HG02571 (cell line): ENCODE measurements at regions not wholly inside any gene's neighbourhood (a gene's known extent, or its start where the extent isn't known, plus 50 kb on each side); places are given as distances from the start of the nearest gene placed in this dataset.

Experiments
- ATAC-seq: cut with Tn5 transposase; IDR thresholded peaks from one replicate; pipeline ENCODE4 v1.9.1; 2021; ENCODE audit warnings: mild to moderate bottlenecking, moderate library complexity; ENCODE audit not compliant: unreplicated experiment

GRCh38 chr14:55734731-55735130, 154.7 kb downstream of the KTN1 start:
- no peak for ATAC-seq

- ATAC-seq = no peak
Measured at GRCh38 chr14:55739967-55740648, 160.1 kb downstream of the KTN1 start.

GRCh38 chr14:55740649-55740989, 160.6 kb downstream of the KTN1 start:
- no peak for ATAC-seq

GRCh38 chr14:55741240-55741639, 161.2 kb downstream of the KTN1 start:
- no peak for ATAC-seq

- ATAC-seq = no peak
Measured at GRCh38 chr14:55743551-55743950, 163.5 kb downstream of the KTN1 start.

DNA sequence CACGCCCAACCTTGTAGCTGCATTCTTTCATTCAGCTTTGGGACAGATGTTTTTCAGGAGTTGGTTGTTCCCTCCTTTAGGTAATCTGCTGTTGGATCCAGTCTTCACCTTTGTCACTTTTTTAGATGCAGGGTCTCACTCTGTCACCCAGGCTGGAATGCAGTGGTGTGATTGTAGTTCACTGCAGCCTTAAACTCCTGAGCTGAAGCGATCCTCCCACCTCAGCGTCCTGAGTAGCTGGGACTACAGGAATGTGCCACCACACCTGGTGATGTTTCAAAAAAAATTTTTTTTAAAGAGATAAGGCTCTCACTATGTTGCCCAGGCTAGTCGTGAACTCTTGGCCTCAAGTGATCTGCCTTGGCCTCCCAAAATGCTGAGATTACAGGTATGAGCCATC, 164.3 kb downstream of the KTN1 start:
- no peak for ATAC-seq

DNA sequence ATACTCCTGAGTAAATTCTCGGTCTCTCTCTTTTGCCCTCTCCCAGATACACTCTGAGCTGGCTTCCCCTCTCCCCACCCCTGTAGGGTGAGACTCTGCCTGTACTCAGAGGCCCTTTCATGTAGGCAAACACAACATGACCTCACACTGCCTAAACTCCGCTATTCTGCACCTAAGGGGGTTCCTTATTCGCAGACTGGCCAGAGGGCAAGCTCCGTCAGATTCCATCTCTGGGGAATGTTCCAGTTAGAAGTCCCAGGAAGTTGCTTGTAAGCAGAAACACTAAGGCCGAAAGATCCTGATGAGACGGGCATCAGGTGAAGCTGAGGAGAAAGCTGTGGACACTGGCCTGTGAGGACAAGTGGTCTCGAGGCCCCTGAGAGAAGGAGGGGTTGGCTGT, 165.9 kb downstream of the KTN1 start:
- ATAC-seq = no peak

DNA sequence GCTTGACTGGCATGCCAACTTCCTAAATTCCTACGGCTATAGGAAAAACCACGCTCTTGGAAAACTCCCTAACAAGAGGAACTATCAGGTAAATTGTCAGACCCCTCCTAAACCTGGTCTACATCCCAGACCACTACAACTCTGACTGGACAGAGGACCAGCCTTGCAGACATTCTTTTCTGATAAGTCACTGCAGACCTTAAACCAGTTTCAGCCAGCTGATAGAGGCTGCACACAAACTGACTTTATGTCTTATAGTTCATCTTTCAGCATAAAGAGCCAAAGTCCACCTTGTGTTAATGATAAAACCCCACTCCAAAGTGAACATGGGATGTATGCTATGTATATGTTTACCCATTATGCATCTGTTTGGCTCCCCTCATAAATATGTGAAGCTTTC, 166.6 kb downstream of the KTN1 start:
- ATAC-seq = no peak

- no peak for ATAC-seq
Measured at GRCh38 chr14:55747186-55747585, 167.2 kb downstream of the KTN1 start.

GRCh38 chr14:55749201-55749812, 169.3 kb downstream of the KTN1 start:
- no peak for ATAC-seq

DNA sequence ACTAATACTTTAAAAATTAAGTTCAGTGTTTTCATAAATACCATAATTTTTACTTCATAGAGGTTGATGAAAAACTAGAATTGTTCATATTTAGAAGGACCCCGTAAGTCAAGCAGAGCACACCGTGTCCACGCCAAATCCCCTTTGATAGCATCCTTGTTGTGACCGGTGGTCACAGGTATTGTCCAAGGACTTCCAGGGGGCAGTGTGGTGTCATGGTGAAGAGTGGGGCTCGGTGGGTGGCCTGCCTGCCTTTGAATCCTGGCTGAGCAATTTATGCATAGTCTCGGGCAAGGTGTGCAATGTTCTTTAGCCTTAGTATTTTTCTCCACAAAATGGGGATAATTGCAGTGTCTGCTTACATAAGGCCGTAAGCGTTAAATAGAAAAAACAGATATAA, 169.9 kb downstream of the KTN1 start:
- no peak for ATAC-seq

GRCh38 chr14:55752580-55753390, 172.8 kb downstream of the KTN1 start:
- ATAC-seq = no peak

DNA sequence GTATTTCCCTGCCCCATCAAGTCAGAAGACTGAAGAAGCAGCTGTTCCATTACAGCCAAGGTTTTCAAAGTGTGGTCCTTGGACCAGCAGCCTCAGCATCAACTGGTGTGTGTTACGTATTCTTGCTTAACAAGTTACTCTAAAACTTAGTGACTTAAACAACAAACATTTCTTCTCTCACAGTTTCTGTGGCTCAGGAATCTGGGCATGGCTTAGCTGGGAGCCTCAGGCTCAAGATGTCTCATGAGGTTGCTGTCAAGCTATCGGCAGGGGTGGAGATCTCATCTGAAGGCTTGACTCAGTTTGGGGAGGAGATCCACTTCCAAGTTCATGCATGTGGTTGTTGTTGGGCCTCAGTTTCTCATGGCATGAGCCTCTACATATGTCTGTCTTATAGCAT, 174.5 kb downstream of the KTN1 start:
- ATAC-seq = no peak

DNA sequence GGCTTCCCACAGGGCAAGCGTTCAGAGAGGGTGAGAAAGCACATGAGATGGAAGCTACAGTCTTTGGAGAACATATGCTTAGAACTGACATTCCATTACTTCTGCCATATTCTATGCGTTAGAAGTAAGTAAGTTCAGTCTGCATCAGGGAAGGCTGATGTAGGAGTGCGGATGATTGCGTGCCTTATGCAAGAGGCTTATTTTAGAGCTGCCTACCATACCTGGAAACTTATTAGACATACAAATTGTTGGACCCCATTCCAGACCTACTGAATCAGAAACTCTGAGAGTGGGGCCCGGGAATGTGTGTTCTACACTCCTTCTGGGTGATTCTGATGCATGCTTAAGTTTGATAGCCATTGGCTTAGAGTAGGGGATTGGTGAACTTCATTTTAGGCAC, 174.9 kb downstream of the KTN1 start:
- ATAC-seq = no peak

DNA sequence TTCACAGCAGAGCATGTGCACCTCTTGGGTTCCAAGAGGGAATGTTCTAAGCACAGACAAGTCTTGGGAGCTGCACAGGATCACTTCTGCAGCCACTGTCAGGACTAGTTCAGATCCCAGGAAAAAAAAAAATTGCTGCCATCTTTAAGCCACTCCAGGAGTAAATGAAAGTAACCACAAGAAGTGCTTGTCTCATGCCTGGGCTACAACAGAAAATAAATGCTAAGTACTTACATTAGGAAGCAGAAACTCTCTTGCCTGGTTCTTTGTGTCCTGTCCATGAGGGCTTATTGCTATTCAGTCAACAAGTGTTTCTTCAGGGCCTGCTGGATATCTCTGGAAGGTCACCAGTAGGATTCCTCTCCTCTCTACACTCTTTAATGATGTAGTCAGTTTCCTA, 176.1 kb downstream of the KTN1 start:
- ATAC-seq = no peak

DNA sequence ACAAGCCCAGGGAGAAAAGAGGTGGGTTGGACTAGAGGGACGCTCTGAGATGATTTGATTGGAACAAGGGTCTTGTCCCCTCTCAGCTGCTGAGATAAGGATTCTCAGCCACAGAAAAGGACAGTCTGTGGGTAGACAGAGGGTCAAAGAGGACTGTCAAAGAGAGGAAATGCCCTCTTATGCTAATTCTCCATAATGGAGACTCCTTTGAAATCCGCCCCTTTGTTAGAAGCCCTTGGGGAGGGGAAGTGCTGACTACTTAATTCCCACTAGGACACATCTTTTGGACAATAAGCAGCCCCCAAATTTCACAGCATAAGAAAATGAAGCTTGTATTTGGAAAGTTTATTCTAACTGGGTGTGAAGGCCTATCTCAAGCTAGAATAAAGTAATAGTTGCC, 176.6 kb downstream of the KTN1 start:
- no peak for ATAC-seq

DNA sequence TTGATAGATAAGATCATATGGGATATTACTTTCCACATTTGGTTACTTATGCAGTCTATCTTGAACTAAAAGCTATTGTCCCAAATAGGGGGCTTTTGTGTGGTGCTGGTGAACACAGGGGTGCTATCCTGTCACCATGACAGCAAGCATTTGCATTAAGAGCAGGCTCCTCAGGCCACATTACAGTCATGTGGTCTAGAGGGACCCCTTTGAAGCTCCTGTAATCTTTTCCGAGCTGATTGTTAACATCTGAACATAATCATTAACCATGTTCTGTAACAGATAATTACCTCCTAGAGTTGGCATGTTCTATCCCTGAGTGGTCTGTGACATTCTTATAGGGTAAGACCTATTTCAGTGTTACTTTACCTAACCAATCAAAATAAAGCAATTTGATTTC, 178.8 kb downstream of the KTN1 start:
- no peak for ATAC-seq

DNA sequence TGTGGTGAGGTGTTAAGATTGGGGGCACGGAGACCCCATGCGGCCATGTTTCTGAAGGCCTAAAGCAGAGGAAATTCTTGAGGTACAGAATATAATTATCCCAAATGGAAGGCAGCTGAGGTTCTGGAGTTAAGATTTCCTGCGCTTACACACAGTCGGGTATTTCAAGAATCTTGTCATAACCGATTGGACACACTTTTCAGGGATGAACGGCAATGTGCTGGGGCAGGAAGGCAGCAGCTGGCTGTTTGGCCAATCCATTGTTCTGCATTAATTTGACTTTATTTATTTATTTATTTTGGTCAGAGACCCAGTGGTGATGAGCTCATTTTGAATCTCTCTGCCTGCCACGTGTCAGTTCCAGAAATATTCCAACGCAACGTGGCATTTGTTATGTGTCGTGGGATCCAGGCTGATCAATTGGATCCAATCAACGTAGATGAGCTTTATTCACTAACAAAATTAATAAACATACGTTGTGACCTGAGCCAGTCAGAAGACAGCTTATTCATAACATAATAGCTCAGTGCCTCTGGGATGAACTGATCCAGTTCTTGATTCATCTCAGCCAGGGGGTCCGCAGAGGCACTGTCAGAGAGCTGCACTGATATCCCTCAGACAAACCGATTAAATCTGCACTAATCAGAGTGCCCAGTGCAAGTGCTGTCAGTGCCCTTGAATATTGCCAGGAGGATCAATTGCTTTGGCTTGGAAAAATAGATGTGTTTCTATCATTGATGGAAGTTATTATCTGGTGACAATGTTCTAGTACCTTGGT, 181.0 kb downstream of the KTN1 start:
- no peak for ATAC-seq

DNA sequence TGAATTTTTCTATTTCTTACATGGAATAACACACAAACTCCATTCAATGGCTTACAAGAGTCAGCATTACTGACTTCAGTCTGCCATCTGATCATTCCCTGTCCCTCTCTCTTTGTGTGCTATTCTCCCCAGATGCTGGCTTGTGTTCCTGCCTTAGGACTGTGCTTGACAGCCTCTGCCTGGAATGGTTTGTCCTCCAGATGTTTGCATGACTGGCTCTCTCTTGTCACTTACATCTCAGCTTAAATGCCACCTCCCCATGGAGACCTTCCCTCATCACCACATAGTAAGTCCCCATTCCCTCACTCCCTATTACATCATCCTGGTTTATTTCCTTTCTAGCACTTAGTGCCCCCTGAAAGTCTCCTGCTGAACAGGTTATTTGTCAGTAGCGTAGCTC, 181.6 kb downstream of the KTN1 start:
- ATAC-seq = no peak

- ATAC-seq = no peak
Measured at GRCh38 chr14:55762595-55763232, 182.7 kb downstream of the KTN1 start.

- ATAC-seq = no peak
Measured at GRCh38 chr14:55764784-55765183, 184.8 kb downstream of the KTN1 start.
